HepG2 (cell line): ENCODE measurements at regions not wholly inside any gene's neighbourhood (a gene's known extent, or its start where the extent isn't known, plus 50 kb on each side); places are given as distances from the start of the nearest gene placed in this dataset.

Experiments used
- ATAC-seq: fragments of 200-7000 bp; cut with Tn5 transposase; 3 replicates; pipeline ENCODE4 v1.9.1; 2020; ENCODE audit warnings: mild to moderate bottlenecking, moderate library complexity
- BruUV-seq: library from RNA; stranded (reverse); fragments of 400-500 nt; replicated peaks from 2 replicates; lab custom pipeline; 2021; lab: Mats Ljungman, UMichigan
- CTCF ChIA-PET: fragments of 300-600 bp; formaldehyde crosslinking; extraction: SDS; loops from one replicate; lab custom pipeline; 2021; ENCODE audit warnings: low total read pairs, inconsistent platforms, low intra/inter-chr PET ratio; lab: Yijun Ruan, JAX
- POLR2A ChIA-PET: fragments of 350-600 bp; sonication (Branson Sonifier 250); formaldehyde crosslinking; loops from one replicate; lab custom pipeline; 2020; ENCODE audit warnings: antibody characterized with exemption, inconsistent platforms; lab: Yijun Ruan, JAX
- DNase-seq: peaks from one replicate; pipeline ENCODE4 v3.0.0-alpha.2; 2015; ENCODE audit warnings: low spot score
- FAIRE-seq: peaks from 3 replicates; lab custom pipeline; 2011; peaks lifted over from hg19 to GRCh38; lab: Jason Lieb, UNC
- H2AFZ ChIP-seq: one replicate; pipeline ENCODE4 v1.6.1; 2011; ENCODE audit warnings: low read length, inconsistent platforms
- H3K27ac ChIP-seq: fragments of 300-600 bp; 3 replicates; pipeline ENCODE4 v1.8.0; 2011; ENCODE audit warnings: mixed run types, mild to moderate bottlenecking, mixed read lengths, low read length, inconsistent platforms; ENCODE audit not compliant: insufficient read depth; ENCODE audit errors: extremely low read length
- H3K27me3 ChIP-seq, 2 experiments: fragments of 200-600 bp in 1 of 2; 2 replicates in 1 of 2; 3 replicates in 1 of 2; pipeline versions ENCODE4 v1.6.0 to v1.8.0; 2011; ENCODE audit warnings: low read length in 2 of 2, mild to moderate bottlenecking in 2 of 2, moderate library complexity in 2 of 2, inconsistent platforms in 1 of 2; ENCODE audit not compliant: insufficient read depth in 2 of 2, control insufficient read depth in 1 of 2
- H3K36me3 ChIP-seq, 2 experiments: fragments of 200-600 bp in 1 of 2; replicated peaks in 1 of 2; 2 replicates in 1 of 2; 3 replicates in 1 of 2; pipeline versions ENCODE4 v1.5.1 to v1.8.0; 2011; ENCODE audit warnings: low read length in 2 of 2, inconsistent platforms in 1 of 2; ENCODE audit not compliant: insufficient read depth in 2 of 2, control insufficient read depth in 1 of 2
- H3K4me1 ChIP-seq: 2 replicates; pipeline ENCODE4 v1.5.1; 2012; ENCODE audit warnings: low read length, inconsistent platforms; ENCODE audit not compliant: insufficient read depth
- H3K4me2 ChIP-seq: 2 replicates; pipeline ENCODE4 v1.6.0; 2011; ENCODE audit warnings: low read depth, low read length, inconsistent platforms
- H3K4me3 ChIP-seq, 3 experiments: fragments of 200-600 bp in 1 of 3; sonication (generic), shearing (Covaris generic) in 1 of 3; replicated peaks in 1 of 3; 2 replicates each; pipeline ENCODE4 v1.5.1; 2011 to 2016; ENCODE audit warnings: low read length in 3 of 3, inconsistent platforms in 2 of 3, low read depth in 2 of 3, mild to moderate bottlenecking in 2 of 3, control low read depth in 1 of 3, mixed read lengths in 1 of 3; ENCODE audit not compliant: insufficient read depth in 1 of 3
- H3K79me2 ChIP-seq: one replicate; pipeline ENCODE4 v1.6.1; 2011; ENCODE audit warnings: low read length, inconsistent platforms; ENCODE audit not compliant: insufficient read depth
- H3K9ac ChIP-seq: 2 replicates; pipeline ENCODE4 v1.6.0; 2011; ENCODE audit warnings: mild to moderate bottlenecking, low read depth, low read length, inconsistent platforms; ENCODE audit not compliant: insufficient read depth
- H3K9me3 ChIP-seq: 2 replicates; pipeline ENCODE4 v1.5.1; 2012; ENCODE audit warnings: mild to moderate bottlenecking, low read length
- H4K20me1 ChIP-seq: 2 replicates; pipeline ENCODE4 v1.6.0; 2011; ENCODE audit warnings: inconsistent platforms, mild to moderate bottlenecking, low read length, moderate library complexity; ENCODE audit not compliant: insufficient read depth
- ATF7 ChIP-seq, 2 experiments: fragments of 450-650 bp in 1 of 2; sonication (generic) in 1 of 2; formaldehyde crosslinking in 1 of 2; IDR thresholded peaks; 2 replicates each; pipeline versions ENCODE4 v1.4.0 to v1.6.1; 2016 to 2020; ENCODE audit warnings: antibody characterized with exemption in 1 of 2, mild to moderate bottlenecking in 1 of 2, missing genetic modification reagents in 1 of 2
- BCL6 ChIP-seq: IDR thresholded peaks from 2 replicates; pipeline ENCODE4 v1.6.1; 2016; ENCODE audit warnings: missing genetic modification reagents, missing compliant biosample characterization
- ETV5 ChIP-seq: IDR thresholded peaks from 2 replicates; pipeline ENCODE4 v1.6.1; 2018; ENCODE audit warnings: missing biosample characterization, missing genetic modification reagents, inconsistent platforms, borderline replicate concordance
- MXI1 ChIP-seq: IDR thresholded peaks from 3 replicates; pipeline ENCODE4 v1.6.1; 2012; ENCODE audit warnings: low read depth, low read length, inconsistent platforms, borderline replicate concordance
- THAP11 ChIP-seq: IDR thresholded peaks from 2 replicates; pipeline ENCODE4 v1.6.1; 2016; ENCODE audit warnings: missing biosample characterization, missing genetic modification reagents
- ZNF552 ChIP-seq: sonication (generic); formaldehyde crosslinking; IDR thresholded peaks from 2 replicates; pipeline ENCODE4 v1.9.0; 2022; ENCODE audit warnings: missing genetic modification reagents, mild to moderate bottlenecking, borderline replicate concordance
- WGBS: methylation state at CpG from one replicate; pipeline ENCODE4 v1.1.6; 2017; ENCODE audit warnings: low lambda C conversion rate; 5-methylcytosine and 5-hydroxymethylcytosine counted together
- in situ Hi-C: cut with HindIII; loops from 2 replicates; pipeline ENCODE4 v1.10.0; 2017; ENCODE audit warnings: low pct_unique_long_range_greater_than_20kb; ENCODE audit not compliant: extremely low pct_ligation_motif_present
- intact Hi-C: fragments of 100-400 bp; cut with micrococcal nuclease; formaldehyde crosslinking; loops from one replicate; pipeline ENCODE4 v1.10.0; 2022; ENCODE audit not compliant: unreplicated experiment
- TF ChIP-seq, protein P1 (sequence below): sonication (generic); formaldehyde crosslinking; IDR thresholded peaks from 2 replicates; pipeline ENCODE4 v1.4.0; 2020; ENCODE audit warnings: mild to moderate bottlenecking, missing genetic modification reagents

- 17% methylated on average over 3 of the region's 3 CpGs for WGBS
- Histone ChIP-seq H3K79me2 (no peaks in the 10 kb centered on the region), H3K9ac (no peak overlapping the region), H3K4me1 (0 out of 2 replicates have a peak, but pooled peaks cover 5% of the 10 kb centered on the region), H3K9me3 (no peaks in the 10 kb centered on the region), H3K4me3 (no peak overlapping the region), H2AFZ (no peak overlapping the region), H3K4me2 (no peak overlapping the region), H3K27me3 (no peaks in the 10 kb centered on the region), H3K27ac (no peak overlapping the region), H4K20me1 (no peaks in the 10 kb centered on the region), H3K36me3 (no peaks in the 10 kb centered on the region)
- FAIRE-seq (no peak), ATAC-seq (no peak), DNase-seq (no peak)
- ChIA-PET CTCF (no interaction called here), POLR2A (interaction anchor here (0.9 kb wide), 1 partner anchor 70 kb away, joined by 3 read pairs; no protein-coding TSS in a partner anchor)
- BruUV-seq: no TSS peak
- intact Hi-C loops: no loop called here
- in situ Hi-C loops: no loop called here
- TF ChIP-seq MXI1 (no peak), BCL6 (CRISPR knock-in tag) (peak; percentile 54; the same call in 1 of the 2 replicates)
Observed at GRCh38 chr5:67536866-67537265, 340.3 kb upstream of the CD180 start.

DNA sequence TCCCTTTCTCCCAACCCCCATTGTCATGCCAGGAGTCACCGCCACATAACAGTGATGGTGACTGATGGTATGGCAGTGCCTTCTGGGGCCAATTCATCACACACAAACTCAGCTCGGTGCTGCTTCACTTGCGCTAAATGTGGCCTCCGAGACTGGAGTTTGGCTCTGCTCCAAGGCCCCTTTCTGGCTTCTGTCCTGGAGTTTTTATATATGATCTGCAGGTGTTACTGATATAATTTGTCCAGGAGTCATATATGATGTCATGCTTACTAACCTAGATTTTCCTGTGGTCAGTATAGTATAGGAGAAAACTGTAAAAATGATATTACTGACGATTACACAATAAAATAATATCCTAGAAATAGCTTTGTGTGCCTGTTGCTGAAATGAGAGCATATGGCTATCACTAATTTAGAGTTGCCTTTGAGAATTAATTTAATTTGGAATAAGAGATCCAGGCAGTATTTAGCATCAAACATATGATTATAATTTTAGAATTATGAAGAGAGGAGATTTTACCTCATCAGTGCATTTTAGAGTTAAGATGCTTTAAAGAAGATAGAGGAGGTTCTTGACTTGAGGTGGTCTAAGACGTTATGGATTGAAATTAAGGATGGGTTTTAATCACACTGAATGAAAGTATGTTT is 334.1 kb upstream of the CD180 start:
- intact Hi-C loops (no loop called here), in situ Hi-C loops (no loop called here)
- H3K27me3 ChIP-seq: no peaks in the 10 kb centered on the region
- FAIRE-seq: no peak
- H3K27ac ChIP-seq: no peak overlapping the region
- ChIA-PET POLR2A (no interaction called here), CTCF (no interaction called here)
- ATAC-seq: no peak
- no peaks in the 10 kb centered on the region for H3K79me2 ChIP-seq
- no peak overlapping the region for H3K4me2 ChIP-seq
- BruUV-seq: no TSS peak
- H3K36me3 ChIP-seq: no peaks in the 10 kb centered on the region
- H3K4me1 ChIP-seq: no peaks in the 10 kb centered on the region
- H3K9ac ChIP-seq: no peak overlapping the region
- peaks cover 7% of the 10 kb centered on the region for H3K9me3 ChIP-seq
- no peak for DNase-seq
- H3K4me3 ChIP-seq: no peak overlapping the region
- H2AFZ ChIP-seq: no peak overlapping the region
- TF ChIP-seq ZNF552 (CRISPR knock-in tag) (no peak), ATF7 (IDR thresholded peaks at IDR 0.05) (peak; percentile 51; the same call in 1 of the 2 replicates), ATF7 (CRISPR knock-in tag; IDR thresholded peaks at IDR 0.05) (no peak), ETV5 (no peak), THAP11 (CRISPR knock-in tag) (no peak)
- TF ChIP-seq, protein P1, sequence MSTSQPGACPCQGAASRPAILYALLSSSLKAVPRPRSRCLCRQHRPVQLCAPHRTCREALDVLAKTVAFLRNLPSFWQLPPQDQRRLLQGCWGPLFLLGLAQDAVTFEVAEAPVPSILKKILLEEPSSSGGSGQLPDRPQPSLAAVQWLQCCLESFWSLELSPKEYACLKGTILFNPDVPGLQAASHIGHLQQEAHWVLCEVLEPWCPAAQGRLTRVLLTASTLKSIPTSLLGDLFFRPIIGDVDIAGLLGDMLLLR (CRISPR knock-in tag): no peak
- 57% methylated on average over 6 of the region's 6 CpGs for WGBS
- H4K20me1 ChIP-seq: no peaks in the 10 kb centered on the region
